Tibial nerve (tissue), 4 donors: ENCODE measurements at regions not wholly inside any gene's neighbourhood (a gene's known extent, or its start where the extent isn't known, plus 50 kb on each side); places are given as distances from the start of the nearest gene placed in this dataset.

Experiments used
- DNase-seq, 2 donors: peaks; one replicate each; pipeline ENCODE4 v3.0.0-alpha.2; 2019; ENCODE audit warnings: low spot score in 2 of 2
- H3K27ac ChIP-seq, 4 donors: fragments of 200-600 bp; sonication (generic) in 3 of 4; one replicate each; pipeline ENCODE4 v1.5.1; 2017 to 2019; ENCODE audit warnings: mild to moderate bottlenecking in 1 of 4
- H3K27me3 ChIP-seq, 2 donors: fragments of 200-600 bp; sonication (generic) in 1 of 2; one replicate each; pipeline versions ENCODE4 v1.5.1 to v1.6.0; 2017 to 2019
- H3K36me3 ChIP-seq, 3 donors: fragments of 200-600 bp; sonication (generic); one replicate each; pipeline ENCODE4 v1.5.1; 2018 to 2019
- H3K4me1 ChIP-seq, 4 donors: fragments of 200-600 bp; sonication (generic) in 3 of 4; one replicate each; pipeline ENCODE4 v1.5.1; 2017 to 2019
- H3K4me3 ChIP-seq, 4 donors: fragments of 200-600 bp; sonication (generic) in 3 of 4; one replicate each; pipeline ENCODE4 v1.5.1; 2017 to 2019; ENCODE audit warnings: mild to moderate bottlenecking in 1 of 4, moderate library complexity in 1 of 4
- H3K9me3 ChIP-seq, 4 donors: fragments of 200-600 bp; sonication (generic) in 3 of 4; one replicate each; pipeline ENCODE4 v1.5.1; 2017 to 2019
- CTCF ChIP-seq, 5 experiments: fragments of 200-600 bp in 3 of 5; fragments of 450-650 bp in 2 of 5; sonication (generic) in 3 of 5; IDR thresholded peaks; one replicate each; pipeline ENCODE4 v1.5.1; 2016 to 2019; ENCODE audit warnings: antibody characterized with exemption in 5 of 5, mild to moderate bottlenecking in 3 of 5, moderate library complexity in 2 of 5
- EP300 ChIP-seq, 2 donors: sonication (generic); formaldehyde crosslinking; IDR thresholded peaks; one replicate each; pipeline ENCODE4 v1.6.1; 2017; ENCODE audit warnings: antibody characterized with exemption in 2 of 2, mild to moderate bottlenecking in 1 of 2
- POLR2A ChIP-seq, 2 donors: fragments of 450-650 bp; IDR thresholded peaks; one replicate each; pipeline ENCODE4 v1.6.1; 2017; ENCODE audit warnings: antibody characterized with exemption in 2 of 2, mild to moderate bottlenecking in 2 of 2, moderate library complexity in 2 of 2
- WGBS, 2 donors: methylation state at CpG; one replicate each; pipeline ENCODE4 v1.1.5; 2018; 5-methylcytosine and 5-hydroxymethylcytosine counted together

- TF ChIP-seq EP300 (IDR thresholded peaks at IDR 0.05) (no peak), POLR2A (IDR thresholded peaks at IDR 0.05) (no peak), CTCF (IDR thresholded peaks at IDR 0.05) (no peak)
- Histone ChIP-seq H3K27ac (no peak overlapping the region), H3K4me1 (no peaks in the 10 kb centered on the region), H3K27me3 (no peaks in the 10 kb centered on the region), H3K4me3 (no peak overlapping the region), H3K36me3 (no peaks in the 10 kb centered on the region), H3K9me3 (peaks cover 0 to 7% (median 0%) of the 10 kb centered on the region in 4 donors)
- WGBS, 2 donors, result 85 to 88% methylated on average over 1 of the region's 1 CpG
- DNase-seq, result no peak
These were observed 143.9 kb downstream of the SS18 start for GRCh38 chr18:25946540-25946939.

- no peak for DNase-seq
- Histone ChIP-seq H3K27me3 (no peaks in the 10 kb centered on the region), H3K36me3 (no peaks in the 10 kb centered on the region), H3K9me3 (no peaks in the 10 kb centered on the region), H3K4me1 (no peaks in the 10 kb centered on the region), H3K4me3 (no peak overlapping the region), H3K27ac (no peak overlapping the region)
- no peak for TF ChIP-seq POLR2A (IDR thresholded peaks at IDR 0.05)
- TF ChIP-seq CTCF (IDR thresholded peaks at IDR 0.05), result no peak
- no peak for TF ChIP-seq EP300 (IDR thresholded peaks at IDR 0.05)
- 85 to 95% methylated on average over 1 of the region's 1 CpG for WGBS, 2 donors
These were observed 155.1 kb downstream of the SS18 start for GRCh38 chr18:25935356-25935755.

DNA sequence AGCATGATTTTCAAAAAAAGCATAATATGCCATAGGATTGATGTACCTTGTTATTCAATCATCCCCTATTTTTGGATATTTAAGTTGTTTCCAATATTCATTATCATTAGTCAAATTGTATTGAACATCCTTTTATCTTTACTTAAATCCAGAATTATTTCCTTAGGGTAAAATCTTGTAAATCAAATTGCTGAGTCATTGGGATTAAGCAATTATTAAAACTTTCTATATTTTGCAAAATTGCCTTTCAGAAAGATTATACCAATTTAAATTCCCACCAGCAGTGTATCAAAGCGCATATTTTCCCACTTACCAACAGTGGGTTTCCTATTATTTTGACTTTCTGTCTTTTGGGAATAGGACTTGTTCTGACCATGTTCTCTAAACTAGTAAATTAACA lies 159.3 kb downstream of the SS18 start:
- Histone ChIP-seq H3K27ac (no peak overlapping the region), H3K27me3 (no peaks in the 10 kb centered on the region), H3K36me3 (no peaks in the 10 kb centered on the region), H3K9me3 (no peaks in the 10 kb centered on the region), H3K4me1 (no peaks in the 10 kb centered on the region), H3K4me3 (no peak overlapping the region)
- 90 to 94% methylated on average over 1 of the region's 1 CpG for whole genome bisulfite sequencing, 2 donors
- no peak for TF ChIP-seq CTCF (IDR thresholded peaks at IDR 0.05)
- no peak for TF ChIP-seq EP300 (IDR thresholded peaks at IDR 0.05)
- no peak for TF ChIP-seq POLR2A (IDR thresholded peaks at IDR 0.05)
- DNase-seq, result no peak

DNA sequence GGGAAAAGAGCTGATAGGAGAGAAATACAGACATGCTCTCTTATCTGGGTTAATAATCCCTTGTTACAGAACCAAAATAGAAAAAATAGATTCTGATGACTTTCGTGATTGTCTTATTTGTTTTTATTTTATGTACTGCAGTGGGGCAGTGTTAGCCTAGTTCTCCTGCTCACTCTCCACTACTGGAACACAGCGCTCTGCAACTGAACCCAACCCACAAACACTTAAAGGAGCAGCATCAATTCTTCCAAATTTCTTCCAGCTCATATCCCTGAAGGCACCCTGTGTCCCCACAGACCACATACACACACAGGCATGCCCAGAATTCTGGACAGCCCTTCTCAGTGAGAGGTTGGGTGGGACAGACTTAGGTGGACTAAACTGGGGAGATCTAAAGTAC lies 160.6 kb downstream of the SS18 start:
- TF ChIP-seq CTCF (IDR thresholded peaks at IDR 0.05) (no peak), EP300 (IDR thresholded peaks at IDR 0.05) (no peak), POLR2A (IDR thresholded peaks at IDR 0.05) (no peak)
- DNase-seq, result no peak
- Histone ChIP-seq H3K4me3 (no peak overlapping the region), H3K27ac (no peak overlapping the region), H3K9me3 (no peaks in the 10 kb centered on the region), H3K36me3 (no peaks in the 10 kb centered on the region), H3K4me1 (no peaks in the 10 kb centered on the region), H3K27me3 (no peaks in the 10 kb centered on the region)
- 49 to 54% methylated on average over 2 of the region's 2 CpGs for WGBS, 2 donors

GRCh38 chr18:25927830-25928229 lies 162.6 kb downstream of the SS18 start:
- TF ChIP-seq POLR2A (IDR thresholded peaks at IDR 0.05) (no peak), EP300 (IDR thresholded peaks at IDR 0.05) (no peak)
- 74 to 89% methylated on average over 2 of the region's 2 CpGs for WGBS, 2 donors

DNA sequence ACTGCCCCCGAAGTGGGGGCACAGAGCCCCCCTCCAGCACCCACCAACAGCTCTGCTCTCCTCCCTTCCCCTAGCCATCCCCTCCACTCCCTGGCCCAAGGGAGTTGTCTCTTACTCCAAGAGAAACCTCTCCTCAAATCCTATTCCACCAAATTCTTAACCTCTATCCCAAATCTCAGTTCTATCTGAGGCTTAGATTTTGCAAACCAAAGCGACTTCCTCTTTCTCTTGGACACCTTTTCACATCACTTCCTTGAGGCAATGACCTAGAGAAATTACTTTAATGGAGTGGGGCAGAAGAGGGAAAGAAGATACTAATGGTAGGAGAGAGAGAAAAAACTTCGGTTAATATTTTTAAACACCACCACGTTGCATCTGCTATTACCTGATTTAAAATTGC lies 167.2 kb downstream of the SS18 start:
- H3K27me3 ChIP-seq, result no peaks in the 10 kb centered on the region
- 88 to 95% methylated on average over 4 of the region's 4 CpGs for whole genome bisulfite sequencing, 2 donors
- H3K36me3 ChIP-seq, result no peaks in the 10 kb centered on the region
- DNase-seq, result no peak
- H3K27ac ChIP-seq, result no peak overlapping the region
- H3K9me3 ChIP-seq, result no peaks in the 10 kb centered on the region
- no peak overlapping the region for H3K4me3 ChIP-seq
- H3K4me1 ChIP-seq, result peaks cover 0 to 5% (median 0%) of the 10 kb centered on the region in 4 donors
- TF ChIP-seq POLR2A (IDR thresholded peaks at IDR 0.05), result no peak
- no peak for TF ChIP-seq CTCF (IDR thresholded peaks at IDR 0.05)
- no peak for TF ChIP-seq EP300 (IDR thresholded peaks at IDR 0.05)

More at GRCh38 chr18:25927830-25928229, 162.6 kb downstream of the SS18 start:
- Histone ChIP-seq H3K4me3 (no peak overlapping the region), H3K27ac (no peak overlapping the region), H3K36me3 (no peaks in the 10 kb centered on the region), H3K9me3 (no peaks in the 10 kb centered on the region), H3K4me1 (no peaks in the 10 kb centered on the region), H3K27me3 (no peaks in the 10 kb centered on the region)
- no peak for DNase-seq
